ENCODE measurements at regions not wholly inside any gene's neighbourhood (a gene's known extent, or its start where the extent isn't known, plus 50 kb on each side); places are given as distances from the start of the nearest gene placed in this dataset.

- TF ChIP-seq, protein P1, sequence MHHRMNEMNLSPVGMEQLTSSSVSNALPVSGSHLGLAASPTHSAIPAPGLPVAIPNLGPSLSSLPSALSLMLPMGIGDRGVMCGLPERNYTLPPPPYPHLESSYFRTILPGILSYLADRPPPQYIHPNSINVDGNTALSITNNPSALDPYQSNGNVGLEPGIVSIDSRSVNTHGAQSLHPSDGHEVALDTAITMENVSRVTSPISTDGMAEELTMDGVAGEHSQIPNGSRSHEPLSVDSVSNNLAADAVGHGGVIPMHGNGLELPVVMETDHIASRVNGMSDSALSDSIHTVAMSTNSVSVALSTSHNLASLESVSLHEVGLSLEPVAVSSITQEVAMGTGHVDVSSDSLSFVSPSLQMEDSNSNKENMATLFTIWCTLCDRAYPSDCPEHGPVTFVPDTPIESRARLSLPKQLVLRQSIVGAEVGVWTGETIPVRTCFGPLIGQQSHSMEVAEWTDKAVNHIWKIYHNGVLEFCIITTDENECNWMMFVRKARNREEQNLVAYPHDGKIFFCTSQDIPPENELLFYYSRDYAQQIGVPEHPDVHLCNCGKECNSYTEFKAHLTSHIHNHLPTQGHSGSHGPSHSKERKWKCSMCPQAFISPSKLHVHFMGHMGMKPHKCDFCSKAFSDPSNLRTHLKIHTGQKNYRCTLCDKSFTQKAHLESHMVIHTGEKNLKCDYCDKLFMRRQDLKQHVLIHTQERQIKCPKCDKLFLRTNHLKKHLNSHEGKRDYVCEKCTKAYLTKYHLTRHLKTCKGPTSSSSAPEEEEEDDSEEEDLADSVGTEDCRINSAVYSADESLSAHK (tag by site-specific recombination; IDR thresholded peaks at IDR 0.05): peak; percentile 52
- TF ChIP-seq ZSCAN16 (tag by site-specific recombination; IDR thresholded peaks at IDR 0.05) (no peak), ZNF830 (tag by site-specific recombination; IDR thresholded peaks at IDR 0.05; ENCODE audit: low read depth) (no peak), ZNF214 (tag by site-specific recombination; IDR thresholded peaks at IDR 0.05; ENCODE audit: borderline replicate concordance) (no peak), ZFP41 (tag by site-specific recombination; IDR thresholded peaks at IDR 0.05; ENCODE audit: borderline replicate concordance) (no peak), ZNF341 (tag by site-specific recombination; IDR thresholded peaks at IDR 0.05; ENCODE audit: low read depth) (peak; percentile 60), PRDM1 (tag by site-specific recombination; IDR thresholded peaks at IDR 0.05) (no peak), ZNF610 (tag by site-specific recombination; IDR thresholded peaks at IDR 0.05; ENCODE audit: borderline replicate concordance) (no peak), ZNF626 (tag by site-specific recombination; IDR thresholded peaks at IDR 0.05) (no peak), ZNF223 (tag by site-specific recombination; IDR thresholded peaks at IDR 0.05) (no peak), ZNF843 (tag by site-specific recombination; IDR thresholded peaks at IDR 0.05) (0 out of 2 replicates have a peak, but pooled peaks have one; percentile 46), ZNF580 (tag by site-specific recombination; IDR thresholded peaks at IDR 0.05) (peak; percentile 75; the same call in 1 of the 2 replicates), ZNF184 (tag by site-specific recombination; IDR thresholded peaks at IDR 0.05) (no peak), ZNF449 (tag by site-specific recombination; IDR thresholded peaks at IDR 0.05) (no peak), ZNF10 (tag by site-specific recombination; IDR thresholded peaks at IDR 0.05) (no peak), ZNF16 (tag by site-specific recombination; IDR thresholded peaks at IDR 0.05; ENCODE audit: low read depth) (no peak), HOXC10 (CRISPR knock-in tag; IDR thresholded peaks at IDR 0.05) (no peak), ZNF629 (tag by site-specific recombination; IDR thresholded peaks at IDR 0.05) (0 out of 2 replicates have a peak, but pooled peaks have one; percentile 44), BCL6B (tag by site-specific recombination; IDR thresholded peaks at IDR 0.05) (no peak), ZSCAN30 (tag by site-specific recombination; IDR thresholded peaks at IDR 0.05) (0 out of 2 replicates have a peak, but pooled peaks have one; percentile 37), ZNF132 (tag by site-specific recombination; IDR thresholded peaks at IDR 0.05; ENCODE audit: borderline replicate concordance) (no peak), ZNF426 (tag by site-specific recombination; IDR thresholded peaks at IDR 0.05) (no peak), ZNF157 (tag by site-specific recombination; IDR thresholded peaks at IDR 0.05) (no peak), ZNF549 (tag by site-specific recombination; IDR thresholded peaks at IDR 0.05) (no peak), GLIS1 (tag by site-specific recombination; IDR thresholded peaks at IDR 0.05) (peak; percentile 94), ZBTB17 (tag by site-specific recombination; IDR thresholded peaks at IDR 0.05) (no peak), ZNF837 (tag by site-specific recombination; IDR thresholded peaks at IDR 0.05) (no peak), ZNF791 (tag by site-specific recombination; IDR thresholded peaks at IDR 0.05) (no peak), ZNF785 (tag by site-specific recombination; IDR thresholded peaks at IDR 0.05) (no peak), ZNF391 (tag by site-specific recombination; IDR thresholded peaks at IDR 0.05; ENCODE audit: borderline replicate concordance, low read depth) (no peak), ZNF433 (tag by site-specific recombination; IDR thresholded peaks at IDR 0.05; ENCODE audit: low read depth) (no peak), ZNF623 (tag by site-specific recombination; IDR thresholded peaks at IDR 0.05) (no peak)
- TF ChIP-seq, protein P2, sequence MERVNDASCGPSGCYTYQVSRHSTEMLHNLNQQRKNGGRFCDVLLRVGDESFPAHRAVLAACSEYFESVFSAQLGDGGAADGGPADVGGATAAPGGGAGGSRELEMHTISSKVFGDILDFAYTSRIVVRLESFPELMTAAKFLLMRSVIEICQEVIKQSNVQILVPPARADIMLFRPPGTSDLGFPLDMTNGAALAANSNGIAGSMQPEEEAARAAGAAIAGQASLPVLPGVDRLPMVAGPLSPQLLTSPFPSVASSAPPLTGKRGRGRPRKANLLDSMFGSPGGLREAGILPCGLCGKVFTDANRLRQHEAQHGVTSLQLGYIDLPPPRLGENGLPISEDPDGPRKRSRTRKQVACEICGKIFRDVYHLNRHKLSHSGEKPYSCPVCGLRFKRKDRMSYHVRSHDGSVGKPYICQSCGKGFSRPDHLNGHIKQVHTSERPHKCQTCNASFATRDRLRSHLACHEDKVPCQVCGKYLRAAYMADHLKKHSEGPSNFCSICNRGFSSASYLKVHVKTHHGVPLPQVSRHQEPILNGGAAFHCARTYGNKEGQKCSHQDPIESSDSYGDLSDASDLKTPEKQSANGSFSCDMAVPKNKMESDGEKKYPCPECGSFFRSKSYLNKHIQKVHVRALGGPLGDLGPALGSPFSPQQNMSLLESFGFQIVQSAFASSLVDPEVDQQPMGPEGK (tag by site-specific recombination; IDR thresholded peaks at IDR 0.05): no peak
These were observed 268.8 kb downstream of the DLEU7 start (continued) for GRCh38 chr13:50574731-50575130.

Measured in HEK293 (cell line).